Right forelimb (tissue), 1 donor: ENCODE measurements at regions not wholly inside any gene's neighbourhood (a gene's known extent, or its start where the extent isn't known, plus 50 kb on each side); places are given as distances from the start of the nearest gene placed in this dataset.

Source experiments
- DNase-seq: peaks from one replicate; pipeline ENCODE4 v3.0.0-alpha.2; 2018

DNA sequence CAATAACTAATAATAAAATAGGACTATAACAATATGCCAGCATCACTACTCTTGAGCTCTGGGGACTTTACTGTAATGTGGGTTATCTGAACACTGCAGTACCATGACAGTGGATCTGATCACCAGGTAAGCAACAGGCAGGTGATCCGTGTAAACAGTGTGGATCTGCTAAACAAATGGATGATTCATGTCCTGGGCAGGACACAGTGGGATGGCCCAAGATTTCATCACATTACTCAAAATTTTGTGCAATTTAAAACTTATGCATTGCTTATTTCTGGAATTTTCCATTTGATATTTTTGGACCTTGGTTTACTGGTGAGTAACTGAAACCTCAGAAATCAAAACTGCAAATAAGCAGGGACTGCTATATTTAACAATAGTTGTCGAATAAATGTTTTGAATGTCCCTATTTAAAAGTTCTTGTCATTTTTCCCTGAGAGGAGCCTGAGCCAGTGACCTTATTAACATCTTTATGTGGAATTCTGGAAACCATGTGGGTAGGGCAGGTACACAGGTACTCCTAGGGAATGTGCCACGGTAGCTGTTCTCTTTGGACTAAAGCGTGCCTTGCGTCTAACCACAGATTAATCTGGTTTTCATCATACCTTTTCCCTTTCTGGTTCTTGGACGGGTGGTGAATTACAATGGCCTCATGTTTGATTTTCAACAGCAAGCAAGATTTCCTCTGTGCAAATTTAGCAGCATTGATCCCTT, 214.5 kb upstream of the SASH1 start:
- no peak for DNase-seq

DNA sequence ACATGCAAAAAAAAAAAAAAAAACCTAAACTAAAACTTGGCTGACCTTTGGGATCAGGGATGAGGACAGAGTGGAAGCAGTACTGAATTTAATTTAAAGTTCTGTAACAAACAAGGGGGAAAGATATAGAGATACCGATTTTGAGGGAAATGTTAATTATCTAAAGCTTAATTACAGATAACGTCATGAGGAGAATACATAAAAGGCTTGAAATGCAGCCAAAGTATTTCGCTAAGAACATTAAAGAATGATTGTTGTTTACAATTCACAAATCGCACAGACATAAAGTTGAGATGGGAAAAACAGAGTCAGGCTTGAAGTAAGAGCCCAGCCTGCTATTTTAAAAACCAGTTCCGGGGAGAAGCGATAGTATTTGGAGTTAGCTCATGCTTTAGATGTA, 208.0 kb upstream of the SASH1 start:
- DNase-seq: no peak

DNA sequence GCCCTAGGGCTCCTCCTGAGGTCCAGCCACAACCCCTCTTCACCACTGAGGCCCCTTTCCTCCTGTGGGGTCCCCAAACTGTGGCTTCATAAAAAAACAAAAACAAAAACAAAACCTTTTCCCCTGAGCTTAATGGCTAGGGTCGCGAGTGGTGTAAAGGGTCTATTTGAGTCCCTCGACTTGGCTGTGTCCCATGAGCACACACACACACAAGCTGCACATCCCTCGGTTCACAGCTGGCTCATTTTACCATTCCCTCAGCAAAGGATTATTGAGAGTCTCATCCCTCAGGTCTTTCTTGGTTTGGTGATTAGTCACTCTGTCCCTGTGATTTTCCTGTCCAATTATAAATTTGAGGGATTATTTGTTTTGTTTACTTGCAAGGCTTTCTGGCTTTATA, 206.1 kb upstream of the SASH1 start:
- DNase-seq: no peak

DNA sequence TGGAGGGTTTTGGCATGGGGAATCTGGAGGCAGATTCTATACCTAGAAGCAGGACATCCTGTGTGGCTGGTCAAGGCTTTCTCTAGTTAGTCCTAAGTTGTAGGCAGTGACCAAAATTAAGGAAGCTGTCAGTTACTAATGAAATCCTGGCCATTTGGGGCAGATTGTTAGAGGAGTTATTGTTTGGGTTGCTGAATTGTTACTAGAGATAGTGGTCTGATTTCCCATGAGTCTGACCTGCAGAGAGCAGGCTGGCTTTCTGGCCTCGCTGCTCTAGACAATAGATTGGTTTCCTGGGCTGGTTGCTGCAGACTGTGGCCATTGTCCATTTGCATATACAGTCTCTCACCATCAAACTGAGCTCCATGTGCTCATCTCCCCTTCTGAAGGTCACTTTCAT, 205.0 kb upstream of the SASH1 start:
- no peak for DNase-seq

DNA sequence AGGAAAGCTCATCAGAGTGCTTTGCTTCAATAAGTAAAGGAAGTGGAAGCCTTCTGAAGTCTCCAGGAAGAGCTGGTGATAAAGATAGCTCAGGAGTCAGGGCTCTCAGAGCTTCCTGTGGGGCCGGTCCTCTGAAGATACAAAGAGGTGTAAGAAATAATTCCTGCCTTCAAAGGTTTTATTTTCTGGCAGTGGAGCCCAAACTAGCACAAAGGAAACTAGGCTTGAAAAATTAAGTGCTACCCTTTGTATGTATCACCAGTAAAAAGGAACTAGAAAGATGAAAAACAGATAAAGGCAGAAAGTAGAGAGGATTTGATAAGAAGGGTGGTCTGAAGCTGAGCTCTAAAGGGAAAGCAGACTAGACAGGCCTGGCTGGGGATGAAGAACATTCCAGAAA, 204.1 kb upstream of the SASH1 start:
- no peak for DNase-seq

DNA sequence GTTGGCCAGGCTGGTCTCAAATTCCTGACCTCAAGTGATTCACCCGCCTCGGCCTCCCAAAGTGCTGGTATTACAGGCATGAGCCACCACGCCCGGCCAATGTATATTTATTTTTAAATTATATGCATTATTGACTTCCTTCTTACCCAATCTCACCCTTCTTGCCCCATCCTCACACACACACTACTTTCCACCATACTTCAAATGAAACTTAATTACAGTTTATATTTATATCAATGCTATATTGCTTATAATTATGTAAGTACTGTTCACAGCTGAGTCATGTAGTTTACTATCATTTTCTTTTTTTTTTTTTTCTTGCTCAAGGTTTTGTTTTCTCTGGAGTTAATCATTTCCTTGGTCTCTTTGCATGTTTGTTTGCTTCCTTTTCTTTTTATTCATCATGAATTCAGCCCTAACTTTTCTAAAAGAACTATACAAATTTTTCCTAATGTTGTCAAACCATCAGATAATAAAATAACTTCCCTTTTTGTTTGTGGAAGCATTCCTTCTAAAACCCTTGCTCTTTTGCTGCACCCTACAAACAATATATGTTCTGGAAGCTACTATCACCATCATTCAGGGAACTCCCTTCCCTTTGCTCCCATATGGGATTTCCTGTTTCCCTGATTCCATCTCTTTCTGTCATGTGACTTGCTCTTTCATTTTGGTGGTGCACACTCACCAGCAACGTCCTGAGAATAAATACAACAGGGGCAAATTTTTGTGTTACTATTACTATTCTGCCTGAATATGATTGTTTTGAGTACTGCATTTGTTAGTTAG, 201.7 kb upstream of the SASH1 start:
- no peak for DNase-seq

DNA sequence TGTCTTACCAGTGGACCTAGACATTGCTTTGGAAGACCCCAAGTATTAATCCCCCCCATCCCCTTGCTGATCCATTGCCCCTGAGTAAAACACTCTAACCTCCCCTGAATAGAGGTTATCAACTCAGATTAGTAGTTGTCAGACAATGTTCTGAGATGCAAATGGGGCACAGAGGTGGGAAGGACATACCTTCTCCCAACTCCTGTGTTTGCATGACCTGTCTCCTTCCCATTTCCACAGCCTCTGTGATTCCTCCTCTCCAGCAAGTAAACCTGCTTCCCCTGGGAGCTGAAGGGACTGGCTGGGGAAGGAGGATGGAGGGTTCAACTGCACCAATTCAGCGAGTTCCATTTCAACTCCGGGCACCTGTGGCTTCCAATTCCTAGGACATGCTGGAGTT, 199.8 kb upstream of the SASH1 start:
- DNase-seq: no peak

DNA sequence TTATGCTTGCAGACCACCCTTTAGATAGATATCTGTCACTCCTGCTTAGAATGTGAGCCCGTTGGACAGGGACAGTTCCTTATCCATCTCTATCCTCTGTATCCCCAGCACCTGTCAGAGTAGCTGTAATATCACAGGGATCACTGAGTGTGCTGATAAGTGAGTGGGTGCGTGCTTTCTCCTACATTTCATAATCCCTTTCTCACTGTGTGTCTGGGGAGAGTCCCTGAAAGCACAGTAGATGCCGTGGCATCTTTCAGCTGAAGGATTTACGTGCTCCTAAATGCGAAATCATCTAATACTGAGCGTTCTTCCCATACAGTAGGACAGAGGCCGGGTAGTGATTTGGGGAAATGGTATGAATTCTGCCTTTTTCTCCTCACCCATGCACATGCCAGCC, 198.9 kb upstream of the SASH1 start:
- no peak for DNase-seq

DNA sequence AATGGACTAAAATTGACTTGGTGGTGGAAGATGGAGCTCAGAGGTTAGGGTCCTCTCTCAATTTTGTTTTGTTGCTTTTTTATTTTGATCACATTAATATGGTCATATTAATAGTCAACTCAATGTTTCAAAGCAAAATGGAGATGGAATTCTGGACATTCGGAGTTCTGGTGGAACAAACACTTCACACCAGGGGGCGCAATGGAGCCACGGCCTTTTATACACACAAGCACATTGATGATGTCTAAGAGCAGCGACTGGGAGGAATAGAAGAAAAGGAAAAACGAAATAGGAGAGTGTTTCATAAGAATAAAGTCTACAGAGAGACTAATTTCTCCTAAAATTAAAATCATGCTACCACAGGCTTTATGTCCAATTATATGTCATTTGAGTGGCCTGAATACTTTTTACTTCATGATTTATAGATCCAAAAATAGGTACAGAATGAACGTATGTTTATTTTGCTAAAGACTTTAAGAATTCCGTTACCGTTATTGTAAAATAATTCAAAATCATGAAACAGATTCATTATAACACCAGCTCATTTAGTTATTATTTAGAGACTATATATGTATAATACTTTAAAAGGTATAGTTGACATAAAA, 197.6 kb upstream of the SASH1 start:
- peak; percentile 79 for DNase-seq

DNA sequence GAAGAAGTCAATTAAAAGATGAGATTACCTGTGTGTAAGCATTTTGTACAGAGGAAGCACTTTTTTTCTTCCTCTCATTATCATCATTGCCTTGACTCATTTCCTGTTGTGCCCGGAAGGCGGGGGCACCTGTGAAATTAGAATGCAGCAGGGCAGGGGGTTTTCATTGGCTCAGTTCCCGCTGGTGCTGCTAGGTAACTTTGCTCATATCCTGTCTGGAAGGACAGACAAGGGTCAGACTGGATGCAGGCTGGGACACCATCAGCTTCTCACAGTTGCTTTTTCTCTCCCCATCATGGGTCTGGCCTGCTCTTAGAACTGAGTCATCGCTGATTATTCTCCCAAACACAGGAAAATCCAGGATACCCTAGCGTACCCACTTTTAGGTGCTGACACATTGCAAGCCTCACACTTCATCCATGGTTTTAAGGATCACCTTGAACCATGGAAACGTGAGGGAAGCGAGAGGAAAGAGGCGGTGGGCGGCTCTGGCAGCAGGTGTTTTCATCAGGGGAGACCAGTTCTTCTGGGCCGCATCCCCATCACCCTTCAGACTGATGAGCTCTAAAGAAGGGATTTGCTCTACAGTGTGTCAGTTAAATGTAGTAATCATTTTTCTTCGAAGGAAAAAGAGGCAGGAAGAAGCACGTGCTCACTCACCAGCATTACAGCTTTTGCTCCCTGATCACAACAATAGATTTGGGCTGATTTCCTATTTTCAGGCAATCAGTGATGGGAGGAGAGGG, 195.7 kb upstream of the SASH1 start:
- no peak for DNase-seq

DNA sequence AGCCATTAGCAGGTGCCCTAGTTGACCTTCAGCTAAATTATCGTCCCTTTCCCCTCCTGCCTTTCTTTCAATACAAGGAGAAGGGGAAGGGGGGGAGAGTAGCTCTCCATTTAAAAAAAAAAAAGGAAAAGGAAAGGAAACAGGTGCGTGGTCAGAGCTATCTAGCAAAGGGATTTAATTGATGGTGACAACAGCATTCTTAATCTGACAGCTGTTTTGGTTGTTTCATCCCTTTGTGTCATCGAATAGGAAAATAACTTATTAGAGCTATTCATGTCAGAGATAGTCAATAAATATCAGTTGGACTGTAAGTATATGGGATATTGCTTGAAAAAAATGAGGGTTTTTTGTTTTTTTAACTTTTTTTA, 195.2 kb upstream of the SASH1 start:
- no peak for DNase-seq

DNA sequence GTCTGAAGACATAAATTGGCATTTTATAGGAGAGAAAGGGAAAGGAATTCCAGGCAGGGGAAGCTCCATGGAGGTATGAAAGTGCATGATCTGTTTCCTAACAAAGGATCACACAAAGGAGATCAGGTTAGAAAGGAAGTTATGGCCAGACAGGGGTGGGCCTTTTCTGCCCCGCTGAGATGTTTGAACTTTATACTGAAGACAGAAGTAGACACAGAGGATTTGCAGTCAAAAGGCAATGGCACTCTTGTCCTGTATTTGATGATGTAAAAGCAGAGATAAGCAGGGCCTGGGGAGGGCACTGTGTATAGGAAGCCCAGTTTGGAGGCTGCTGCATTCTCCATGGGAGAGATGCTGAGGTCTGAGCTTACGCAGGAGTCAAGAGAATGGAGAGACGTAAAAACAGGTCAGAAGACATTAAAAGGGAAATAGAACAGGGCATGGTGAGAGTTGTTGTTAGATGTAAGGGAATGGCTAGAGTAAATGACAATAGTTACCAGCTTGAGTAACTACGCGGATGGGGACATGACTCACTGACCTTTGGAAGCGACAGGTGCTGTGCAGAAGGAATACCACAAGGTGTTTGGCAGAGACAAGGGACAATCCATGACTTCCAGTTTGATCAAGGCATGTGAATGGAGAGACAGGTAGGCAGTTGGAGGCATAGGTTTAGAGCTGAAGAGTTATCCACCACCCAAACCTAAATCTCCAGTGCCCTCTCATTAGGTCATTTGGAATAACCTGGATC, 190.6 kb upstream of the SASH1 start:
- DNase-seq: no peak

DNA sequence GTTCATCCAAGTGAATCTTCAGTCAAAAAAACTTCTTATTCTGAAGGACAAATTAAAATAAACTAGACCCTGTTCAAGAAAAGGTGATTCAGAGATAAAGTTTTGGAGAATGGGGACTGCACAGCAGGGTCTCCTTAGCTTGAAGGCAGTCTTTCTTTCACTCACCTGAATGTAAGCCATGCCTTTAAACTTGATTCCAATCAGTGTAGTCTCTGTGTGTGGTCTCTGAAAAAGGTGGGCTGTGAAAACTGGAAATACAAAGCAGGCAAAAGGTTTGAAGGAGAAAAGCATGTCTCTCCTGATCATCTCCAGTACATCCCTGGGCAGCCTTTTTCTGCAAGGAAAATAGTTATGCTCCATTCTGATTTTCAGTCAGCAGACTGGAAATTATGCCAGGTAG, 188.0 kb upstream of the SASH1 start:
- no peak for DNase-seq

DNA sequence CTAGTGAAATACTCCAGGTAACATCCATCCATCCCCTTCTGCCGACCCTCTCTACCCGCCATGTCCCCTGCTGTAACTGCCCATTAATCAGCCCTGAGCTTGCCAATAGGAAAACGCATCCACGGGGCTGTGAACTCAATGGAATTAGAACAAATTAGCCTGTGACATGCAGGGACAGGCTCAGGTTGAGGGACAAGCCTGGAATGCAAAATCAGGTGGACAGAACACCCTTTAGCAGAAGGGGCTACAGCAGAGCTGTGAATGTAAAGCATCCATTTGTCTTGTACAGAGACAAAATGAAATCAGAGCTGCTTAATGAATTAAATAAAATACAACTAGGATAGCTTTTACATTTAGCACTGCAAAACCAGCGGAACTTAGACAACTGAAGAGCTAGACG, 187.3 kb upstream of the SASH1 start:
- DNase-seq: no peak

DNA sequence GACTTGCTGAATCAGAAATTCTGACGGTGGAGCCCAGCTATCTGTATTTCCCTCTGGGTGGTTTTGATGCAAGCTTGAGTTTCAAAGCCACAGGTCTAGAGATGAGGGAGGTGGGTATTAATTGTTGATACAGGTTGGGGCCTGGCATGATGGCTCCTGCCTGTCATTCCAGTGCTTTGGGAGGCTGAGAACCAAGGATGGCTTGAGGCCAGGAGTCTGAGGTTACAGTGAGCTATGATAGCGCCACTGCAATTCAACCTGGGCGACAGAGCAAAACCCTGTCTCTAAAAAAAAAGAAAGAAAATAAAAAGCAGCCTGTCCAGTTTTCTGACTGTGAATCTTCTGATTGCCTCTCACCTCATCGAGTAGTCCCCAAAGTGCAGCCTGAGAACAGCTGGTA, 184.8 kb upstream of the SASH1 start:
- no peak for DNase-seq

DNA sequence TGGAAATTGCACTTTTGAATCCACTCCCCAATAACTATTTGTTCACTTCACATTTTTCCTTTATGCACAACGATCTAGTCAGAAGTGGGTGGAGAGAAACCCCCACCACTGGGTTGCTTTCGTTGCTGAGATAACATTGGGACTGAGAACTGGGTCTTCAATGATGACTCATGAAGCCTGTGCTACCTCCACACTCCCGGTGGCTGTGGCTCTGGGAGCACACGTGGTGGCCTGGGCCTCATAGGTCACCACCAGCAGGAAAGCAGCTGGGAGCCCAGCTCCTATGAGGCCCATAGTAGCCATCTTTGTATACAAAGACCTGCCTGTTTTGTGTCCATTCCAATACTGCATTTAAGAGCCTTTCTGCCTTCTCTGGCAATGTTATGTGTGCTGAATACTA, 178.0 kb upstream of the SASH1 start:
- no peak for DNase-seq

DNA sequence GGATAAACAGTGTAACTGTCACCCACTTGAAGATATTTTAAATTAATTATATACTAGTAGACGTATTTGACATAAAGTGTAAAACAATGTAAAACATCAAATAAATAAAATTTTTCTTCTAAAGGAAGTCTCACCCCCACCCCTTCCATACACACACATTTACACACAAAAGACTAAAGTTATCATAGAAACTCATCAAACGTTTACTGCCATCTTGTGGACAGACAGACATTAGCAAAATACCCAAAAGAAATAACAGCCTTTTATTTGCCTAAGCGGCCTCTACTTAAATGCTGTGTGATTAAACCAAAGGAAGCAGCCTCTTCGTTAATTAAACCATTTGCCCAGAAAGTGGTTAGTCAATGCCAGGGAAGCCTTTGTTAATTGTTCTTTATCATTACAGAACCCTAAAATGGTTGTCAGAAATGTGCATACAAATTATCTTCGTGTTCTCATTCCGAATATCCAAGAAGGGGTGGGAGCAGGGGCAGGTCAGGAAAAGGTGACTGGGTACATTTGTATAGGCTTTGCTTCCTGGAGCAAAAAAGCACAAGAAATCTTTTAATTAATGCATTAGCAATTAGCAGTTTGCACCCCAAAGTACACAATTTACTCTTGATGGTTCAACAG, 176.2 kb upstream of the SASH1 start:
- no peak for DNase-seq

DNA sequence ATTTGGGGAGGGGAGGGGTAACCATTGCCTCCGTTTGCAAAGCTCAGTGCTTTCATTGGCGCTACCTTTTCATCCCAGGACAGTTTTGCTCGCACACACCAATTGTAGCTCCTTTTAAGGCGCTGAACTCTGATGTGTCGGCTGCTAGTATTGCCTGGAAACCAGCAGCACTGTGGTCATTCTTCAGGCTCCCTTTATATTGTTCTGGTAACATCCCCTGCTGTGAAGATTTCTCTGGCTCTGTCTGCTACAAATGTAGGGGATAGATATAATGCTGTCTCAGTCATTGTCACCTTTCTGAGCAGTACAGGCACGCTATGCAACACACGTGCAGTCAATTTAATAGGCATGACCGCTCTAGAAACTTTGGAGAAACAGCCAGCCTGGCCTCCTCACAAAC, 172.9 kb upstream of the SASH1 start:
- no peak for DNase-seq

DNA sequence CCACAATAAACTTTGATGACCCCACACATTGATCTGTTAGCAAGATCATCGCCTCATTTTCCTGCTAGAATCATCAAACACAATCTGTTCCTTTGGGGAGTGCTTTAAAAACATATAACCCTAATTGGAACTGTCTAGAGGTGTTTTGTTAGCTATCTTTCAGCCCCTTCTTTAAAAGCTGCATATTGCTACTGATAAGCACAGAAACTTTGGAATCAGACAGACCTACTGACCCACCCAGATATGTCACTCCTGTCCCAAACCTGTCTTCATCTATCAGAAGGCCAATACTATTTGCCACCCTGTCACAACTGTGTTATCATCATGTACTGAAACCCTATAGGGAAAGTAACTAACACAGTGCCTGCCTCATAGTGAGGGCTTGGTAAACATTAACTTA, 172.4 kb upstream of the SASH1 start:
- DNase-seq: no peak

DNA sequence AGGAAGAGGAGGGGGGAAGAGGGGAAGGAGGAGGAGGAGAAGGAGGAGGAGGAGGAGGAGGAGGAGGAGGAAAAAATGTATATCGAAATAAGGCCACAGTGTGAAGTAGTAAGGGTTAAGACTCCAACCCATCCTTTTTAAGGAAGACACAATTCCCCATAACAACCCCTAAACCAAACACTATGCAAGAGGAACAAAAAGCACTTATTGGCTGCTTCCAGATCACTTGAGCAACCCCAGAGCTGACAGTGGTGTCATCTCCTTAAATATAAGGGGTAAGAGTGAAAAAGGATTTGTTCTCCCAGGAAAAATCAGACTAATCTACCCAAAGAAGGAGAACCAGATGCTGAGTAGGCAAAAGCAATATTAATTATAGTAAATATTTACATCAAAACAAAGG, 169.1 kb upstream of the SASH1 start:
- DNase-seq: no peak

DNA sequence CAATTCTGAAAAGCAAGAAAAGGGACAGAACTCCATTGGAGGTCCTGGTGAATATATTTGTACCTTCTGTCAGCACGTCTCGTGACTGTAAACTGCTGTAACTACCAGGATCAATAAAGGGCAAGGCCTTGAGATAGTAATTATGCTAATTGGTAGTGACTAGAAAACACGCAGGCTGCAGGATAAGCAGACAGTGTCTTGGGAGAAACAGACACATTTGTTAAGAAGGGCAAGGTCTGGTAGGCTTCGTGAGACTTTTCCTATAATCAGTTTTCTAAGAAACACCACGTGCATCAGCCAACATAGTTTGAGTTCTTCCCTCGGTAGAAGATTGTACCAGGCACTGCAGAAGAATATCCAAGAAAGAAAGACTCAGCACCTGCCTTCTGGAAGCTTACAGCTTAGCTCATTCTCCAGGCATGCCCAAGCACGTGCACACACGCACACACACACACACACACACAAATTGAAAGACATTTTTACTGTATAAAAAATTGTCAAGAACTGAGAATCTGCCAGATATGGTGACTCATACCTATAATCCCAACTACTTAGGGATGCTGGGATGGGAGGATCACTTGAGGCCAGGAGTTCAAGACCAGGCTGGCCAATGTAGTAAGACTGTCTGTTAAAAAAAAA, 167.0 kb upstream of the SASH1 start:
- DNase-seq: no peak
